Left ventricle myocardium inferior (tissue), 1 donor: ENCODE measurements at regions not wholly inside any gene's neighbourhood (a gene's known extent, or its start where the extent isn't known, plus 50 kb on each side); places are given as distances from the start of the nearest gene placed in this dataset.

Source experiments
- DNase-seq: peaks from one replicate; pipeline ENCODE4 v3.0.0-alpha.2; 2020
- H3K27ac ChIP-seq: fragments of 200-600 bp; replicated peaks from 2 replicates; pipeline ENCODE4 v1.8.0; 2021
- H3K27me3 ChIP-seq: fragments of 200-600 bp; 2 replicates; pipeline ENCODE4 v1.8.0; 2021; ENCODE audit warnings: low read depth
- H3K36me3 ChIP-seq: fragments of 200-600 bp; 2 replicates; pipeline ENCODE4 v1.8.0; 2021
- H3K4me1 ChIP-seq: fragments of 200-600 bp; 2 replicates; pipeline ENCODE4 v1.8.0; 2021
- H3K4me3 ChIP-seq: fragments of 200-600 bp; 2 replicates; pipeline ENCODE4 v1.8.0; 2021; ENCODE audit warnings: mild to moderate bottlenecking, moderate library complexity
- H3K9me3 ChIP-seq: fragments of 200-600 bp; replicated peaks from 2 replicates; pipeline ENCODE4 v1.8.0; 2021
- CTCF ChIP-seq: fragments of 200-600 bp; IDR thresholded peaks from 2 replicates; pipeline ENCODE4 v1.8.0; 2021; ENCODE audit warnings: antibody characterized with exemption, mild to moderate bottlenecking, borderline replicate concordance
- intact Hi-C: fragments of 100-400 bp; cut with micrococcal nuclease; formaldehyde crosslinking; loops from one replicate; pipeline ENCODE4 v1.11.0; 2022
- donor health status: DM: no; HTN: yes; CAD: no; lungs with severe emphysema.

- Histone ChIP-seq H3K27ac (no peak overlapping the region), H3K36me3 (no peaks in the 10 kb centered on the region), H3K27me3 (no peaks in the 10 kb centered on the region), H3K4me1 (no peaks in the 10 kb centered on the region), H3K9me3 (no peaks in the 10 kb centered on the region), H3K4me3 (no peak overlapping the region)
- intact Hi-C loops, result no loop called here
- no peak for TF ChIP-seq CTCF
- DNase-seq, result no peak
These were observed 121.4 kb upstream of the GATB start for GRCh38 chr4:151882072-151882803.

GRCh38 chr4:151879705-151880445 lies 119.1 kb upstream of the GATB start:
- no peak for DNase-seq
- intact Hi-C loops, result no loop called here
- H3K4me3 ChIP-seq, result no peak overlapping the region
- no peaks in the 10 kb centered on the region for H3K27me3 ChIP-seq
- H3K9me3 ChIP-seq, result no peaks in the 10 kb centered on the region
- H3K36me3 ChIP-seq, result no peaks in the 10 kb centered on the region
- no peaks in the 10 kb centered on the region for H3K4me1 ChIP-seq
- no peak for TF ChIP-seq CTCF
- no peak overlapping the region for H3K27ac ChIP-seq

DNA sequence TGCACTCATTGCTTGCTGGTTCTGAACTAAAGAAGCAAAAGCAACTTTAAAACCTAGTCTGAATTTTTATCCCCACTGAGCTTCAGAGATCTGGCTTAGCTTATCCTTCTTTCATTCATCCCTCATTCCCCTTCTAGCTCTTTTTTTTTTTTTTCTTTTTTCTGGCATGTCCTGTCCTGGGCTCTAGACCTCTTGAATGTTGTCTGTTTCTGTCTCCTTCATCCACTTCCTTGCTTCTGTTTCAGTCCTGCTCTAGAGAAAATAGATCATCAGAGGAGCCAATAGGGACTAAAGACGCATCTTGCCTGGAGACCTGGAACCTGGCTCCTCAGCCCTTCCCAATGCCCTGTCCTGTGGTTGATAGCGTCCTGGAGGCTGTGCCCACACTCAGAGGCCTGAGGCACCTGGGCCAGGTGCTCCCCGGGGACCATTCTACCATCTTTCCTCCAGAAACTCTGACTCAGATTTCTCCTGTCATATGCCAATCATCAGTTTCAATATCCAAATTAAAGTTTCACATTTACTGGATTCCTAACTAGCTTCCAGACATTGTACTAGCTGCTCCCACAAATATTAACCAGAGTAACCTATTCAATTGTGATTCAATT lies 115.7 kb upstream of the GATB start:
- DNase-seq, result no peak
- Histone ChIP-seq H3K4me1 (no peaks in the 10 kb centered on the region), H3K4me3 (no peak overlapping the region), H3K36me3 (no peaks in the 10 kb centered on the region), H3K9me3 (no peaks in the 10 kb centered on the region), H3K27ac (no peak overlapping the region), H3K27me3 (no peaks in the 10 kb centered on the region)
- TF ChIP-seq CTCF, result no peak
- intact Hi-C loops, result no loop called here

DNA sequence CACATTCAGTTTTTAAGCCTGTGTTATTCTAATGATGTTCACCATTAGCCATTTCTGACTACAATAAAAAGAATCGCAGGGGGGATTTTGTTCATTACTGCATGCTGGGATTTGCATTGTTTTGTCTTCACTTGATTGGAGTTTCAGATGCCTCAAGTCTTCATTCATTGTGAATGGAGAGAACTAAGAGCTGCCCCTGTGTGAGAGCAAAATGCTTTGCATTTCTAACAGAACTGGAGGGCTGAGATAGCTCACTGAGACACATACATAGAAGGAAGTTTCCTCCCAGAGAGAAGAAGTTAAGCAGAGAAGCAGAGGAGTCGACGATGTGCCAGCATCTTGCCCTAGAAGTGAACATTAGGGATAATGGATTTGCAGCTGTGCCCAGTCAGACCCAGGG lies 113.5 kb upstream of the GATB start:
- Histone ChIP-seq H3K27me3 (no peaks in the 10 kb centered on the region), H3K4me3 (no peak overlapping the region), H3K36me3 (no peaks in the 10 kb centered on the region), H3K27ac (no peak overlapping the region), H3K9me3 (no peaks in the 10 kb centered on the region), H3K4me1 (no peaks in the 10 kb centered on the region)
- intact Hi-C loops, result no loop called here
- DNase-seq, result no peak
- no peak for TF ChIP-seq CTCF

GRCh38 chr4:151866592-151866918 lies 105.7 kb upstream of the GATB start:
- intact Hi-C loops, result no loop called here
- H3K4me1 ChIP-seq, result peaks cover 21% of the 10 kb centered on the region
- DNase-seq, result no peak
- H3K27me3 ChIP-seq, result no peaks in the 10 kb centered on the region
- no peak overlapping the region for H3K4me3 ChIP-seq
- TF ChIP-seq CTCF, result no peak
- H3K27ac ChIP-seq, result no peak overlapping the region
- H3K9me3 ChIP-seq, result peaks cover 7% of the 10 kb centered on the region
- H3K36me3 ChIP-seq, result no peaks in the 10 kb centered on the region
